ENCODE measurements at regions not wholly inside any gene's neighbourhood (a gene's known extent, or its start where the extent isn't known, plus 50 kb on each side); places are given as distances from the start of the nearest gene placed in this dataset.

- DNase-seq (ENCODE audit: low read depth in 1 of 2, low spot score in 2 of 2) = no peak
- no peak overlapping the region for H3K18ac ChIP-seq (ENCODE audit: extremely low read depth, low read length)
- no peak overlapping the region for H3K4me3 ChIP-seq (ENCODE audit: extremely low read depth in 1 of 4, insufficient read depth in 2 of 4, low read depth in 3 of 4, low read length in 4 of 4)
- 39% methylated on average over 3 of the region's 3 CpGs; no CpG with 5 or more reads in 1 of the 2 experiments for WGBS, 2 experiments (ENCODE audit: extremely low coverage in 1 of 2, insufficient coverage in 1 of 2, insufficient read length in 1 of 2, insufficient replicate concordance in 2 of 2, low coverage in 1 of 2, low lambda C conversion rate in 2 of 2, missing lambda C conversion rate in 1 of 2)
- FAIRE-seq = peak; percentile 76
- H2BK120ac ChIP-seq (replicated peaks; ENCODE audit: low read depth, low read length) = no peak overlapping the region
- TF ChIP-seq FOSL1 (IDR thresholded peaks at IDR 0.05; ENCODE audit: insufficient read depth, low read depth, low read length) (no peak), RAD21 (IDR thresholded peaks at IDR 0.05 in 1 of 2, conservative IDR thresholded peaks at IDR 0.05 in 1 of 2; ENCODE audit: low read depth in 2 of 2, low read length in 2 of 2) (peak; percentile 90 to 91), CTCF (IDR thresholded peaks at IDR 0.05; ENCODE audit: control extremely low read depth in 1 of 3, insufficient read depth in 1 of 3, low read depth in 1 of 3, low read length in 3 of 3) (peak in 2 of 3 experiments; percentile 56 to 76; a peak in 2 of 4 replicates), HDAC2 (IDR thresholded peaks at IDR 0.05; ENCODE audit: borderline replicate concordance in 1 of 2, low read depth in 2 of 2, low read length in 2 of 2) (peak in 1 of 2 experiments; percentile 91; a peak in 1 of 4 replicates), KDM1A (IDR thresholded peaks at IDR 0.05; ENCODE audit: borderline replicate concordance, low read length) (peak; percentile 99)
- H2BK5ac ChIP-seq (ENCODE audit: low read depth, low read length) = no peak overlapping the region
- H3K14ac ChIP-seq (ENCODE audit: insufficient read length) = no peak overlapping the region
- no peak overlapping the region for H2AK5ac ChIP-seq (ENCODE audit: low read depth, low read length)
- H3K23me2 ChIP-seq (ENCODE audit: low read depth, low read length) = no peaks in the 10 kb centered on the region
- no peak overlapping the region for H4K91ac ChIP-seq (replicated peaks; ENCODE audit: insufficient read length, low read length)
- no peaks in the 10 kb centered on the region for H3K9me3 ChIP-seq (ENCODE audit: insufficient read depth in 2 of 2, low read depth in 1 of 2, low read length in 1 of 2)
- H2AFZ ChIP-seq (ENCODE audit: low read length) = no peak overlapping the region
- H2BK20ac ChIP-seq (ENCODE audit: low read length) = no peak overlapping the region
- H3K79me1 ChIP-seq (ENCODE audit: low read depth, low read length) = no peaks in the 10 kb centered on the region
- no peak overlapping the region for H3K23ac ChIP-seq (ENCODE audit: insufficient read length)
- no peak overlapping the region for H3K56ac ChIP-seq (replicated peaks; ENCODE audit: insufficient read length, low read depth, low read length)
- H3K27ac ChIP-seq (ENCODE audit: low read depth, low read length) = no peak overlapping the region
- no peaks in the 10 kb centered on the region for H3K79me2 ChIP-seq (ENCODE audit: control insufficient read depth in 1 of 2, insufficient read depth in 2 of 2, low read length in 2 of 2)
- no peaks in the 10 kb centered on the region; a peak in 1 of 7 replicates for H3K27me3 ChIP-seq (replicated peaks in 1 of 4; ENCODE audit: control insufficient read depth in 3 of 4, extremely low read depth in 1 of 4, insufficient read depth in 3 of 4, low read length in 3 of 4)
- ChIA-PET CTCF (ENCODE audit: partially characterized antibody) (interaction anchor here (0.5 to 7.8 kb wide), 31 partner anchors 10 to 423 kb away, joined by 3 to 385 read pairs (median 4); no protein-coding TSS in a partner anchor), POLR2A (ENCODE audit: partially characterized antibody) (interaction anchor here (1.8 kb wide), 1 partner anchor 79 kb away, joined by 3 read pairs; the partner anchor contains the start of gene TSPAN11)
- H4K5ac ChIP-seq (ENCODE audit: insufficient read length, low read depth, low read length) = no peak overlapping the region
- no peak overlapping the region for H4K8ac ChIP-seq (ENCODE audit: extremely low read depth, insufficient read depth, low read length)
- no peaks in the 10 kb centered on the region for H4K20me1 ChIP-seq (replicated peaks in 1 of 2; ENCODE audit: control insufficient read depth in 1 of 2, insufficient read depth in 2 of 2, low read length in 2 of 2)
- no peak overlapping the region for H2BK15ac ChIP-seq (ENCODE audit: low read length)
- peaks cover 0 to 4% (median 2%) of the 10 kb centered on the region in 4 experiments; a peak in 2 of 7 replicates for H3K4me1 ChIP-seq (replicated peaks in 1 of 4; ENCODE audit: control insufficient read depth in 3 of 4, insufficient read depth in 4 of 4, low read length in 3 of 4)
- no peak overlapping the region for H3K9ac ChIP-seq (replicated peaks in 1 of 4; ENCODE audit: extremely low read depth in 1 of 4, low read depth in 3 of 4, low read length in 3 of 4)
- H3K4me2 ChIP-seq (ENCODE audit: insufficient read depth in 1 of 2, low read depth in 2 of 2, low read length in 2 of 2) = no peak overlapping the region
- H3K4ac ChIP-seq (replicated peaks; ENCODE audit: insufficient read length, low read depth, low read length) = no peak overlapping the region
- no peak overlapping the region for H2BK12ac ChIP-seq (ENCODE audit: low read depth, low read length)
- H3K36me3 ChIP-seq (ENCODE audit: control insufficient read depth in 2 of 4, insufficient read depth in 4 of 4, low read length in 3 of 4) = no peaks in the 10 kb centered on the region
Observed at GRCh38 chr12:30847259-30847658, 79.3 kb upstream of the TSPAN11 start.
